Activated B cell treated with CpG ODN at 0.5 μM for 24 hours (primary cell): ENCODE measurements at regions not wholly inside any gene's neighbourhood (a gene's known extent, or its start where the extent isn't known, plus 50 kb on each side); places are given as distances from the start of the nearest gene placed in this dataset.
"Not testable (repeated sequence)": the region's sequence is repeated elsewhere in the genome, so short reads cannot be mapped to it uniquely, and the experiment has no call there.

Experiments
- ATAC-seq: fragments of 200-7000 bp; cut with Tn5 transposase; one replicate; pipeline ENCODE4 v1.10.0; 2021; ENCODE audit warnings: low read depth, mild to moderate bottlenecking, moderate library complexity
- CTCF ChIA-PET: fragments of 350-600 bp; sonication (Branson Sonifier 250); formaldehyde crosslinking; loops from one replicate; lab custom pipeline; 2021; ENCODE audit warnings: antibody characterized with exemption; lab: Charles Lee
- POLR2A ChIA-PET: fragments of 350-600 bp; sonication (Branson Sonifier 250); formaldehyde crosslinking; loops from one replicate; lab custom pipeline; 2021; ENCODE audit warnings: antibody characterized with exemption; lab: Charles Lee
- DNase-seq: peaks from one replicate; pipeline ENCODE4 v3.0.0; 2022
- H3K27ac Mint-ChIP-seq: one replicate; pipeline ENCODE4 v1.8.0; 2020; ENCODE audit warnings: mixed read lengths
- H3K27me3 Mint-ChIP-seq: one replicate; pipeline ENCODE4 v1.8.0; 2021; ENCODE audit warnings: mixed read lengths
- H3K36me3 Mint-ChIP-seq: one replicate; pipeline ENCODE4 v1.8.0; 2021; ENCODE audit warnings: low read depth, mixed read lengths
- H3K4me1 Mint-ChIP-seq: one replicate; pipeline ENCODE4 v1.8.0; 2021; ENCODE audit warnings: mixed read lengths
- H3K4me3 Mint-ChIP-seq: one replicate; pipeline ENCODE4 v1.8.0; 2020; ENCODE audit warnings: mild to moderate bottlenecking, mixed read lengths
- H3K9me3 Mint-ChIP-seq: one replicate; pipeline ENCODE4 v1.8.0; 2020; ENCODE audit warnings: mixed read lengths
- CTCF ChIP-seq: fragments of 200-600 bp; IDR thresholded peaks from one replicate; pipeline ENCODE4 v1.8.0; 2022; ENCODE audit warnings: antibody characterized with exemption, mild to moderate bottlenecking
- intact Hi-C: fragments of 100-400 bp; cut with micrococcal nuclease; formaldehyde crosslinking; loops from one replicate; pipeline ENCODE4 v1.15.1; 2024

- no peak for ATAC-seq
- ChIA-PET POLR2A (no interaction called here), CTCF (no interaction called here)
Measured at GRCh38 chr17:52986056-52986662, 827.6 kb upstream of the CA10 start.

GRCh38 chr17:52982331-52982730 lies 823.8 kb upstream of the CA10 start:
- TF ChIP-seq CTCF: no peak
- Mint-ChIP-seq H3K27me3 (no peaks in the 10 kb centered on the region), H3K36me3 (no peaks in the 10 kb centered on the region), H3K4me1 (no peaks in the 10 kb centered on the region), H3K9me3 (peaks cover 5% of the 10 kb centered on the region), H3K27ac (no peak overlapping the region), H3K4me3 (no peak overlapping the region)
- intact Hi-C loops: no loop called here
- ChIA-PET CTCF (no interaction called here), POLR2A (no interaction called here)
- ATAC-seq (no peak), DNase-seq (no peak)

More at GRCh38 chr17:52986056-52986662, 827.6 kb upstream of the CA10 start:
- no peaks in the 10 kb centered on the region for H3K27me3 Mint-ChIP-seq
- no peak overlapping the region for H3K27ac Mint-ChIP-seq
- DNase-seq: no peak
- H3K9me3 Mint-ChIP-seq: peaks cover 5% of the 10 kb centered on the region
- no peaks in the 10 kb centered on the region for H3K36me3 Mint-ChIP-seq
- H3K4me1 Mint-ChIP-seq: no peaks in the 10 kb centered on the region
- H3K4me3 Mint-ChIP-seq: no peak overlapping the region
- intact Hi-C loops: no loop called here
- no peak for TF ChIP-seq CTCF

- no peak for DNase-seq
- ChIA-PET CTCF (no interaction called here), POLR2A (no interaction called here)
- Mint-ChIP-seq H3K4me3 (no peak overlapping the region), H3K9me3 (peaks cover 6% of the 10 kb centered on the region), H3K27ac (no peak overlapping the region), H3K4me1 (no peaks in the 10 kb centered on the region), H3K27me3 (no peaks in the 10 kb centered on the region), H3K36me3 (no peaks in the 10 kb centered on the region)
- no peak for ATAC-seq
- intact Hi-C loops: no loop called here
- no peak for TF ChIP-seq CTCF
Measured at GRCh38 chr17:52979921-52980320, 821.4 kb upstream of the CA10 start.

- ChIA-PET POLR2A (no interaction called here), CTCF (no interaction called here)
- Mint-ChIP-seq H3K4me1 (no peaks in the 10 kb centered on the region), H3K27ac (no peak overlapping the region), H3K27me3 (no peaks in the 10 kb centered on the region), H3K36me3 (no peaks in the 10 kb centered on the region), H3K9me3 (peaks cover 2% of the 10 kb centered on the region), H3K4me3 (no peak overlapping the region)
- no peak for ATAC-seq
- intact Hi-C loops: no loop called here
- no peak for TF ChIP-seq CTCF
- DNase-seq: no peak
Measured at GRCh38 chr17:52965856-52966255, 807.3 kb upstream of the CA10 start.

GRCh38 chr17:52961751-52962150 lies 803.2 kb upstream of the CA10 start:
- CTCF ChIA-PET, H3K4me1 Mint-ChIP-seq, ATAC-seq, DNase-seq, POLR2A ChIA-PET, intact Hi-C loops, H3K36me3 Mint-ChIP-seq, H3K27me3 Mint-ChIP-seq, H3K9me3 Mint-ChIP-seq, H3K27ac Mint-ChIP-seq, H3K4me3 Mint-ChIP-seq: not testable (repeated sequence)

GRCh38 chr17:52957411-52957810 lies 798.9 kb upstream of the CA10 start:
- no peak for ATAC-seq
- H3K4me1 Mint-ChIP-seq: no peaks in the 10 kb centered on the region
- H3K36me3 Mint-ChIP-seq: no peaks in the 10 kb centered on the region
- intact Hi-C loops: no loop called here
- ChIA-PET POLR2A (no interaction called here), CTCF (no interaction called here)
- no peak for DNase-seq
- H3K4me3 Mint-ChIP-seq: no peak overlapping the region
- no peak overlapping the region for H3K27ac Mint-ChIP-seq
- no peak for TF ChIP-seq CTCF
- H3K9me3 Mint-ChIP-seq: peaks cover 12% of the 10 kb centered on the region
- H3K27me3 Mint-ChIP-seq: no peaks in the 10 kb centered on the region
